ENCODE measurements at regions not wholly inside any gene's neighbourhood (a gene's known extent, or its start where the extent isn't known, plus 50 kb on each side); places are given as distances from the start of the nearest gene placed in this dataset.

DNA sequence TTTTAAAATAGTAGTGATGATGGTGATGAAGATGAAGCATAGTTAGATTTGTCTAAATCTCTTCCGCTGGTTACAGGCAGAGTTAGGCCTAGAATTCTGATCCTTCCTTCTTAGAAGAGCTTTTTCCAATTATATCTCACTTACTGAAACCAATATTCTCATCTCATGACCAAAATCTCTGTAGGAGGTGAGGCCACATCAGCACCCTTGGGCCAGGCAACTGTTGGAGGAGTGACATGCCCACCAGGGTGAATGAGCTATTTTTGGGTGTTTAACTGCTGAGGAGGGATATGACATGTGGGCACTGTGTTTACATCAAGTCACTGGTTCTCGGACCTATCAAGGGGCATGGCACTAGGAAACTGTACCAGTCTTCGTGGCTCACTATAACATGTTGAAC lies 102.2 kb upstream of the SLC24A3 start:
- no peaks in the 10 kb centered on the region for H3K36me3 ChIP-seq (ENCODE audit: control insufficient read depth in 1 of 2, insufficient read depth in 2 of 2, low read length in 2 of 2)
- TF ChIP-seq, protein P1, sequence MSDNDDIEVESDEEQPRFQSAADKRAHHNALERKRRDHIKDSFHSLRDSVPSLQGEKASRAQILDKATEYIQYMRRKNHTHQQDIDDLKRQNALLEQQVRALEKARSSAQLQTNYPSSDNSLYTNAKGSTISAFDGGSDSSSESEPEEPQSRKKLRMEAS (IDR thresholded peaks at IDR 0.05) = no peak
- TF ChIP-seq ZNF274 (IDR thresholded peaks at IDR 0.05; ENCODE audit: low read depth, low read length) = no peak
- no peak for TF ChIP-seq CBX3 (IDR thresholded peaks at IDR 0.05; ENCODE audit: low read depth)
- TF ChIP-seq SIN3A (IDR thresholded peaks at IDR 0.05; ENCODE audit: low read depth) = no peak
- TF ChIP-seq EZH2 (IDR thresholded peaks at IDR 0.05) = no peak
- no peak for TF ChIP-seq RAD21 (IDR thresholded peaks at IDR 0.05; ENCODE audit: low read depth)
- TF ChIP-seq YY1 (IDR thresholded peaks at IDR 0.05; ENCODE audit: extremely low read depth, insufficient replicate concordance, low read depth, low read length) = no peak
- TF ChIP-seq, protein P2, sequence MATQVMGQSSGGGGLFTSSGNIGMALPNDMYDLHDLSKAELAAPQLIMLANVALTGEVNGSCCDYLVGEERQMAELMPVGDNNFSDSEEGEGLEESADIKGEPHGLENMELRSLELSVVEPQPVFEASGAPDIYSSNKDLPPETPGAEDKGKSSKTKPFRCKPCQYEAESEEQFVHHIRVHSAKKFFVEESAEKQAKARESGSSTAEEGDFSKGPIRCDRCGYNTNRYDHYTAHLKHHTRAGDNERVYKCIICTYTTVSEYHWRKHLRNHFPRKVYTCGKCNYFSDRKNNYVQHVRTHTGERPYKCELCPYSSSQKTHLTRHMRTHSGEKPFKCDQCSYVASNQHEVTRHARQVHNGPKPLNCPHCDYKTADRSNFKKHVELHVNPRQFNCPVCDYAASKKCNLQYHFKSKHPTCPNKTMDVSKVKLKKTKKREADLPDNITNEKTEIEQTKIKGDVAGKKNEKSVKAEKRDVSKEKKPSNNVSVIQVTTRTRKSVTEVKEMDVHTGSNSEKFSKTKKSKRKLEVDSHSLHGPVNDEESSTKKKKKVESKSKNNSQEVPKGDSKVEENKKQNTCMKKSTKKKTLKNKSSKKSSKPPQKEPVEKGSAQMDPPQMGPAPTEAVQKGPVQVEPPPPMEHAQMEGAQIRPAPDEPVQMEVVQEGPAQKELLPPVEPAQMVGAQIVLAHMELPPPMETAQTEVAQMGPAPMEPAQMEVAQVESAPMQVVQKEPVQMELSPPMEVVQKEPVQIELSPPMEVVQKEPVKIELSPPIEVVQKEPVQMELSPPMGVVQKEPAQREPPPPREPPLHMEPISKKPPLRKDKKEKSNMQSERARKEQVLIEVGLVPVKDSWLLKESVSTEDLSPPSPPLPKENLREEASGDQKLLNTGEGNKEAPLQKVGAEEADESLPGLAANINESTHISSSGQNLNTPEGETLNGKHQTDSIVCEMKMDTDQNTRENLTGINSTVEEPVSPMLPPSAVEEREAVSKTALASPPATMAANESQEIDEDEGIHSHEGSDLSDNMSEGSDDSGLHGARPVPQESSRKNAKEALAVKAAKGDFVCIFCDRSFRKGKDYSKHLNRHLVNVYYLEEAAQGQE (IDR thresholded peaks at IDR 0.05; ENCODE audit: low read depth) = no peak
- no peak for TF ChIP-seq FOSL1 (IDR thresholded peaks at IDR 0.05; ENCODE audit: low read depth)
- TF ChIP-seq, protein P3, sequence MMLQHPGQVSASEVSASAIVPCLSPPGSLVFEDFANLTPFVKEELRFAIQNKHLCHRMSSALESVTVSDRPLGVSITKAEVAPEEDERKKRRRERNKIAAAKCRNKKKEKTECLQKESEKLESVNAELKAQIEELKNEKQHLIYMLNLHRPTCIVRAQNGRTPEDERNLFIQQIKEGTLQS (IDR thresholded peaks at IDR 0.05) = no peak
- TF ChIP-seq, protein P4, sequence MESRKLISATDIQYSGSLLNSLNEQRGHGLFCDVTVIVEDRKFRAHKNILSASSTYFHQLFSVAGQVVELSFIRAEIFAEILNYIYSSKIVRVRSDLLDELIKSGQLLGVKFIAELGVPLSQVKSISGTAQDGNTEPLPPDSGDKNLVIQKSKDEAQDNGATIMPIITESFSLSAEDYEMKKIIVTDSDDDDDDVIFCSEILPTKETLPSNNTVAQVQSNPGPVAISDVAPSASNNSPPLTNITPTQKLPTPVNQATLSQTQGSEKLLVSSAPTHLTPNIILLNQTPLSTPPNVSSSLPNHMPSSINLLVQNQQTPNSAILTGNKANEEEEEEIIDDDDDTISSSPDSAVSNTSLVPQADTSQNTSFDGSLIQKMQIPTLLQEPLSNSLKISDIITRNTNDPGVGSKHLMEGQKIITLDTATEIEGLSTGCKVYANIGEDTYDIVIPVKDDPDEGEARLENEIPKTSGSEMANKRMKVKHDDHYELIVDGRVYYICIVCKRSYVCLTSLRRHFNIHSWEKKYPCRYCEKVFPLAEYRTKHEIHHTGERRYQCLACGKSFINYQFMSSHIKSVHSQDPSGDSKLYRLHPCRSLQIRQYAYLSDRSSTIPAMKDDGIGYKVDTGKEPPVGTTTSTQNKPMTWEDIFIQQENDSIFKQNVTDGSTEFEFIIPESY (IDR thresholded peaks at IDR 0.05; ENCODE audit: extremely low read depth, insufficient replicate concordance, low read length) = no peak
- ChIA-PET RAD21 (ENCODE audit: low non-redundant PET in 1 of 2, low total read pairs in 2 of 2, uncharacterized antibody in 2 of 2, unreplicated experiment in 2 of 2) (no interaction called here), POLR2A (no interaction called here), CTCF (no interaction called here)
- no peaks in the 10 kb centered on the region for H3K79me2 ChIP-seq (ENCODE audit: insufficient read depth, low read length)
- H3K9me3 ChIP-seq (ENCODE audit: control insufficient read depth in 1 of 2, insufficient read depth in 1 of 2, low read depth in 1 of 2, low read length in 2 of 2) = no peaks in the 10 kb centered on the region
- H4K20me1 ChIP-seq (ENCODE audit: insufficient read depth) = no peaks in the 10 kb centered on the region
- no peak overlapping the region for H2AFZ ChIP-seq (ENCODE audit: low read depth, low read length, poor library complexity, severe bottlenecking)
- BruUV-seq (replicated peaks) = no TSS peak
- intact Hi-C loops (cut with micrococcal nuclease) = no loop called here
- no peak overlapping the region for H3K9ac ChIP-seq (ENCODE audit: low read length)
- no peaks in the 10 kb centered on the region for H3K4me1 ChIP-seq (ENCODE audit: control insufficient read depth in 1 of 2, insufficient read depth in 2 of 2, low read length in 2 of 2)
- ATAC-seq (no peak), DNase-seq (ENCODE audit: low read depth, low spot score) (no peak)
- no peaks in the 10 kb centered on the region for H3K9me2 ChIP-seq (ENCODE audit: insufficient read depth)
- H3K4me2 ChIP-seq (ENCODE audit: low read length) = no peak overlapping the region
- no peaks in the 10 kb centered on the region for H3K27me3 ChIP-seq (ENCODE audit: insufficient read depth, low read length)
- H3K4me3 ChIP-seq (replicated peaks in 1 of 2; ENCODE audit: low read depth in 1 of 2, low read length in 2 of 2) = no peak overlapping the region
- H3K27ac ChIP-seq (ENCODE audit: low read depth, low read length) = no peak overlapping the region
